ENCODE measurements at regions not wholly inside any gene's neighbourhood (a gene's known extent, or its start where the extent isn't known, plus 50 kb on each side); places are given as distances from the start of the nearest gene placed in this dataset.

DNA sequence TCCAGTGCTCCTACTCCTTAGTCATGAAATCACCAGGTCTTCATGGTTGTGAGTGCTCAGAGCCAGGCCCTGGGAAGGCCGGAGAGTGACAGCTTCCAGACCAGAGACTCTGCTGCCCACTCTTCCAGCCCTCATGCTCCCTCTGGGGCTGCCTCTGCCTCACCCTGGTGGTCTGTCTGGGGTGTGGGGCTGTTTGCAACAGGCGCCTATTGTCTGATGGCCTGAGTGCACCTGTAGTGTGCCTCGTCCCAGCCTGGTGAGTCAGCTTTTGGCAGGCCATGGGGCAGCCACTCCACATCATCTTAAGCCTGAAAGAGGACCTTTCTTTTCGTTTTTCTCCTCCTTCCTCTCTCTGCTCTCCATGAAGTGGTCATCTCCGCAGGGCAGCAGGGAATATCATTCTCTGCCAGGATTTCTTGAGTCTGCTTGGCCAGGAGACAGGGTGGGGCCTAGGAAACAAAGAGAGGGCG, 173.8 kb downstream of the VEGFA start:
- Histone ChIP-seq H3K4me3 (no peak overlapping the region), H3K27me3 (ENCODE audit: insufficient read depth in 3 of 3, low read length in 2 of 3) (no peaks in the 10 kb centered on the region), H3K9me3 (no peaks in the 10 kb centered on the region), H3K4me1 (no peaks in the 10 kb centered on the region), H3K36me3 (ENCODE audit: insufficient read depth in 1 of 2, low read depth in 1 of 2) (no peaks in the 10 kb centered on the region), H3K27ac (no peak overlapping the region)
- ATAC-seq (peak in 2 of 4 donors; percentile 13), DNase-seq (no peak)
- intact Hi-C loops (cut with DNase I) = no loop called here
- no peak for TF ChIP-seq CTCF (IDR thresholded peaks at IDR 0.05)
- WGBS, 3 donors = 69 to 82% (median 72%) methylated on average over 6 of the region's 6 CpGs

GRCh38 chr6:43943099-43943766, 173.2 kb downstream of the VEGFA start:
- Histone ChIP-seq H3K27me3 (ENCODE audit: insufficient read depth in 3 of 3, low read length in 2 of 3) (no peaks in the 10 kb centered on the region), H3K27ac (no peak overlapping the region), H3K9me3 (no peaks in the 10 kb centered on the region), H3K4me1 (no peaks in the 10 kb centered on the region), H3K36me3 (ENCODE audit: insufficient read depth in 1 of 2, low read depth in 1 of 2) (no peaks in the 10 kb centered on the region), H3K4me3 (no peak overlapping the region)
- TF ChIP-seq CTCF (IDR thresholded peaks at IDR 0.05) = no peak
- 94 to 98% (median 96%) methylated on average over 5 of the region's 5 CpGs for WGBS, 3 donors
- DNase-seq (no peak), ATAC-seq (no peak)
- intact Hi-C loops (cut with DNase I) = no loop called here

DNA sequence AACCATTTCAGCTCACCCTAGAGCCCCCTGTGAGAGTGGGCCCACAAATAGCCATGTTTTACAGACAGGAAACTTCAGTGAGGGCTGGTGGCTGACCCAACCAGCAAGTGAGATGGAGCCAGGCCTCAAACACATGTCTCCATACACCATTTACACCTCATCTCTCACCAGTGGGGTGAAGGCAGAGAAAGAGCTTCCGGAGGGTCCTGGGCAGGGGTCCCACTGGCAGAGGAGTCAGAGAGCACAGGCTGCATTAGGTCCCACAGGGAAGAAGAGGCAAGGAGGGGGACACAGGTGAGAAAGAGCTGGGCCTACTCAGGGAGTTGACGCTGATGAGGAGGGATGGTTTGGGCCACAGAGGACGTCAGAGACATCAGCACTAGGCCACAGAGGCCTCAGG, 172.6 kb downstream of the VEGFA start:
- WGBS, 3 donors = 89 to 91% (median 90%) methylated on average over 3 of the region's 3 CpGs
- Histone ChIP-seq H3K4me1 (no peaks in the 10 kb centered on the region), H3K27me3 (ENCODE audit: insufficient read depth in 3 of 3, low read length in 2 of 3) (no peaks in the 10 kb centered on the region), H3K9me3 (no peaks in the 10 kb centered on the region), H3K4me3 (no peak overlapping the region), H3K36me3 (ENCODE audit: insufficient read depth in 1 of 2, low read depth in 1 of 2) (no peaks in the 10 kb centered on the region), H3K27ac (no peak overlapping the region)
- DNase-seq (no peak), ATAC-seq (no peak)
- TF ChIP-seq CTCF (IDR thresholded peaks at IDR 0.05) = no peak
- intact Hi-C loops (cut with DNase I) = no loop called here

DNA sequence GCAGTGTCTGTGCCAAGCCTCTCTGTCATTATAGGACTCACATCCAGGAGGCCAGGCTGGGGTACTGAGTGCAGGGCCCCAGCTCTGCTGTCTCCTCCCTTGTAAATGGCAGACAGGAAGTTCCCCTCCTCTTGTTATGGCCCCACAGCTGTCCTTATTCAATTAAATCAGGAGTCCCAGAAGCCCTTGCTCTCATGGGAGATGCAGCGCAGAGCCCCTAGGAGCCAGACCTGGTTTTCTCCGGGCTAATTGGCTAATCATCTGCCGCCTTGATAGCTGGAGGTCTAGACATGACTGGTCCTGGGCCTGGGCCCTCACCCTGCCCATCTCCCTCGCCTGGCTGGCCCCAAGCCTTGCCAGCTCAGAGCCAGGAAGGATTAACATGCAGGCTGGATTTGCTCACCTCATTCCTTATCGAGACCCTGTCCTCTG, 172.0 kb downstream of the VEGFA start:
- Histone ChIP-seq H3K27ac (no peak overlapping the region), H3K36me3 (ENCODE audit: insufficient read depth in 1 of 2, low read depth in 1 of 2) (no peaks in the 10 kb centered on the region), H3K27me3 (ENCODE audit: insufficient read depth in 3 of 3, low read length in 2 of 3) (no peaks in the 10 kb centered on the region), H3K9me3 (no peaks in the 10 kb centered on the region), H3K4me1 (peaks cover under 1% of the 10 kb centered on the region), H3K4me3 (no peak overlapping the region)
- no peak for DNase-seq
- intact Hi-C loops (cut with DNase I) = no loop called here
- 65 to 78% (median 68%) methylated on average over 5 of the region's 5 CpGs for WGBS, 3 donors
- no peak for ATAC-seq
- TF ChIP-seq CTCF (IDR thresholded peaks at IDR 0.05) = no peak

DNA sequence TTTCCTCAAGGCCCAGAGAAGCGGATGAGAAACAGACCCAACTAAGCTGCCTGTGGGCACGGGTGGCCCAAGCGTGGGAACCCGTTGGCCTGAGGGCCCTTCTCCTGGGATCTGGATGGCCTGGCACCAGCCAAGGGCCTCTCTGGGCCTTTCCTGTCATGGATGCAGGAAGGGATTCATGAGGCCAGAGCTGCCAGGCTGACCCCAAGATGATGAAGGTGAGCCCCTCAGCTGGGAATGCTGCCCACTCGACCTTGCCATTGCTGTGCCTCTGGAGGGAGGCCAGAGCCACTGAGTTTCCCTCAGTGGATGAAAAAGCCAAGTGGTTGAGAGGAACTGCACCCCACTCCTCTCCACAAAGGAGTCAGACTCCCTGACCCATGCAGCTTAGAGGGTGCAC, 171.2 kb downstream of the VEGFA start:
- Histone ChIP-seq H3K36me3 (ENCODE audit: insufficient read depth in 1 of 2, low read depth in 1 of 2) (no peaks in the 10 kb centered on the region), H3K27me3 (ENCODE audit: insufficient read depth in 3 of 3, low read length in 2 of 3) (no peaks in the 10 kb centered on the region), H3K4me3 (no peak overlapping the region), H3K4me1 (peaks cover 9% of the 10 kb centered on the region), H3K27ac (no peak overlapping the region), H3K9me3 (no peaks in the 10 kb centered on the region)
- 83 to 84% (median 83%) methylated on average over 5 of the region's 5 CpGs for WGBS, 3 donors
- ATAC-seq = no peak
- no peak for TF ChIP-seq CTCF (IDR thresholded peaks at IDR 0.05)
- no peak for DNase-seq
- intact Hi-C loops (cut with DNase I) = no loop called here
